ENCODE measurements at regions not wholly inside any gene's neighbourhood (a gene's known extent, or its start where the extent isn't known, plus 50 kb on each side); places are given as distances from the start of the nearest gene placed in this dataset.
A peak's percentile ranks its signal among the peaks of the same experiment; 100 is the strongest.

DNA sequence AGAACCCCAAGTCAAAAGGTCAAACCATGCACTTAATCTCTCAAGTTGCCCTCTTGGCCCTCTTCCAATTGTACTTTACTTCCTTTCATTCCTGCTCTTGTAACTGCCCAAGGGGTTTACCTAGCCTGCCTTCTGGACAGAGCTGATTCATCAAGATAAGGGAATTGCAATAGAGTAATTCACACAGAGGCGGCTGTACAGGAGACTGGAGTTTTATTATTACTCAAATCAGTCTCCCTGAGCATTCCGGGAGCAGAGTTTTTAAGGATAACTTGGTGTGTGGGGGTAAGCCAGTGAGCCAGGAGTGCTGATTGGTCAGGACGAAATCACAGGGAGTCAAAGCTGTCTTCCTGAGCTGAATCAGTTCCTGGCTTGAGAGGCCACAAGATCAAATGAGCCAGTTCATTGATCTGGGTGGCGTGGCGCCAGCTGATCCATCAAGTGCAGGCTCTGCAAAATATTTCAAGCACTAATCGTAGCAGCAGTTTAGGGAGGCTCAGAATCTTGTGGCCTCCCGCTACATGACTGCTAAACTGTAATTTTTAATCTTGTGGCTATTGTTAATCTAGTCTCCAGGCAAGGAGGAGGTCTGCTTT lies 590.0 kb downstream of the EPHA3 start:
- no peak for TF ChIP-seq CTCF (IDR thresholded peaks at IDR 0.05)
- TF ChIP-seq POLR2A (IDR thresholded peaks at IDR 0.05) = no peak
- intact Hi-C loops (cut with DNase I; ENCODE audit: low total_unique reads) = no loop called here
- WGBS, 2 donors = 79% methylated on average over 7 of the region's 7 CpGs
- peak in 1 of 2 donors; percentile 79 for DNase-seq (ENCODE audit: low spot score in 2 of 2)
- no peak overlapping the region for H3K4me3 ChIP-seq (ENCODE audit: low read depth, poor library complexity, severe bottlenecking)

GRCh38 chr3:89698208-89698830 lies 590.9 kb downstream of the EPHA3 start:
- intact Hi-C loops (cut with DNase I; ENCODE audit: low total_unique reads) = no loop called here
- no peak overlapping the region for H3K4me3 ChIP-seq (ENCODE audit: low read depth, poor library complexity, severe bottlenecking)
- no peak for DNase-seq (ENCODE audit: low spot score in 2 of 2)
- 86 to 89% methylated on average over 3 of the region's 3 CpGs for WGBS, 2 donors
- no peak for TF ChIP-seq CTCF (IDR thresholded peaks at IDR 0.05)
- TF ChIP-seq POLR2A (IDR thresholded peaks at IDR 0.05) = no peak

DNA sequence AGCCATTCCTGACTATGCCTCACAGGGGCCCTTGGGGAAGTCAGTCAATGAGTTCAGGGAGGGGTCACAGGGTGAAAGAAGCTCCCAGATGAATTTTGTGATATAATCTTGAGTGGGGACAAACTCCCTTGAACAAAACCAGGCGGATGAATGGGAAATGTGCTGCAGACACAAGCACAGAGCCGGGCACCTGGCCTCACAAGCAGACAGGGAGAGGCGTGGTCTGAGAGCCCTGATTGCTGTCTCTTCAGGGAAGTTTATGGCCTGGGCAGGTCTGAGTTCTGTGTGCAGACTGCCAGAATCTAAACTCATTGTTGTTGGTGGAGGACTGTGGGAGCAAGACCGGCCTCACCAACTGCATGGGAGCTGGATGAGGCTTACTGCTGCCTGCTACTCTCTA lies 591.8 kb downstream of the EPHA3 start:
- TF ChIP-seq CTCF (IDR thresholded peaks at IDR 0.05) (no peak), POLR2A (IDR thresholded peaks at IDR 0.05) (no peak)
- WGBS, 2 donors = 90 to 93% methylated on average over 4 of the region's 4 CpGs
- peak in 1 of 2 donors; percentile 70 for DNase-seq (ENCODE audit: low spot score in 2 of 2)
- no peak overlapping the region for H3K4me3 ChIP-seq (ENCODE audit: low read depth, poor library complexity, severe bottlenecking)
- intact Hi-C loops (cut with DNase I; ENCODE audit: low total_unique reads) = no loop called here

- TF ChIP-seq CTCF (IDR thresholded peaks at IDR 0.05) (no peak), POLR2A (IDR thresholded peaks at IDR 0.05) (no peak)
- DNase-seq (ENCODE audit: low spot score in 2 of 2) = no peak
- intact Hi-C loops (cut with DNase I; ENCODE audit: low total_unique reads) = no loop called here
- no peak overlapping the region for H3K4me3 ChIP-seq (ENCODE audit: low read depth, poor library complexity, severe bottlenecking)
- 94 to 100% methylated on average over 1 of the region's 1 CpG for WGBS, 2 donors
Observed at GRCh38 chr3:89699771-89700170, 592.4 kb downstream of the EPHA3 start.

GRCh38 chr3:89702404-89702803 lies 595.0 kb downstream of the EPHA3 start:
- H3K4me3 ChIP-seq (ENCODE audit: low read depth, poor library complexity, severe bottlenecking) = no peak overlapping the region
- no peak for TF ChIP-seq CTCF (IDR thresholded peaks at IDR 0.05)
- no peak for TF ChIP-seq POLR2A (IDR thresholded peaks at IDR 0.05)
- WGBS, 2 donors = 84 to 87% methylated on average over 5 of the region's 5 CpGs
- no peak for DNase-seq (ENCODE audit: low spot score in 2 of 2)
- intact Hi-C loops (cut with DNase I; ENCODE audit: low total_unique reads) = no loop called here

DNA sequence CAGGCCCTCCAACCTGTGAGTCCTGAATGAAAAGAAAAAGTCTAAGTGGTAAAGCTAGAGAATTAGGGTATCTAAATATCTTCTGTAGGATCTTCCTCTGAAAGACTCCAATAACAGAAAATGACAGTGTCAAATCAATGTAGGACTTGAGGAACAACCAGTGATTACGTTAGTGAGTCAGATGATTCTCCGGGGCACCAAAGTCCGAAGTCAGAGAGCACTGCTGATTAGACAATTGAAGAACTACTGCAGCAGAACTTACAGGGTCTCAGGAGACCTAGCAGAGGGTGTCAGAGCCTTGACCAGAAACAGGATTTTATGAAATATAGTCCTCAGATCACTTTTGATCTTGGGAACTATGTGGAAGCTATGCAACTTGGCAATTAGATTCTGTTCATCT lies 605.8 kb downstream of the EPHA3 start:
- intact Hi-C loops (cut with DNase I; ENCODE audit: low total_unique reads) = no loop called here
- no peak for DNase-seq (ENCODE audit: low spot score in 2 of 2)
- TF ChIP-seq POLR2A (IDR thresholded peaks at IDR 0.05) = no peak
- TF ChIP-seq CTCF (IDR thresholded peaks at IDR 0.05) = no peak
- H3K4me3 ChIP-seq (ENCODE audit: low read depth, poor library complexity, severe bottlenecking) = no peak overlapping the region
- 79 to 85% methylated on average over 3 of the region's 3 CpGs for WGBS, 2 donors
